ENCODE measurements at regions not wholly inside any gene's neighbourhood (a gene's known extent, or its start where the extent isn't known, plus 50 kb on each side); places are given as distances from the start of the nearest gene placed in this dataset.

- Histone ChIP-seq H2AFZ (ENCODE audit: low read depth, low read length) (no peak overlapping the region), H3K79me2 (ENCODE audit: control insufficient read depth, insufficient read depth, low read length) (no peaks in the 10 kb centered on the region), H3K9me1 (replicated peaks; ENCODE audit: control insufficient read depth, extremely low read depth, insufficient read depth, low read length) (no peaks in the 10 kb centered on the region), H3K9me3 (replicated peaks; ENCODE audit: control insufficient read depth, insufficient read depth, low read length) (no peaks in the 10 kb centered on the region), H3K4me2 (ENCODE audit: insufficient read depth, low read length) (no peak overlapping the region), H4K20me1 (replicated peaks; ENCODE audit: control insufficient read depth, extremely low read depth, insufficient read depth, low read length) (no peaks in the 10 kb centered on the region), H3K27ac (ENCODE audit: insufficient read depth, low read depth, low read length) (no peak overlapping the region), H3K4me3 (replicated peaks in 1 of 3; ENCODE audit: insufficient read depth in 1 of 3, low read depth in 1 of 3, low read length in 3 of 3) (no peak overlapping the region), H3K9ac (replicated peaks; ENCODE audit: extremely low read depth, insufficient read depth, low read length) (no peak overlapping the region), H3K4me1 (ENCODE audit: control insufficient read depth, extremely low read depth, insufficient read depth, low read length) (peaks cover 11% of the 10 kb centered on the region), H3K27me3 (ENCODE audit: control insufficient read depth in 2 of 2, insufficient read depth in 2 of 2, low read length in 2 of 2) (peaks cover 2 to 3% of the 10 kb centered on the region in 2 experiments), H3K36me3 (ENCODE audit: control insufficient read depth in 2 of 2, extremely low read depth in 1 of 2, insufficient read depth in 2 of 2, low read length in 2 of 2) (no peaks in the 10 kb centered on the region)
- dilution Hi-C loops (cut with MboI; ENCODE audit: extremely low pct_ligation_motif_present, low sequenced_read_pairs), result no loop called here
- TF ChIP-seq POLR2AphosphoS5 (IDR thresholded peaks at IDR 0.05; ENCODE audit: insufficient read depth, low read depth, low read length), result no peak
- no peak for TF ChIP-seq MYC (IDR thresholded peaks at IDR 0.05; ENCODE audit: low read depth, low read length)
- TF ChIP-seq POLR2A (IDR thresholded peaks at IDR 0.05; ENCODE audit: low read depth, low read length), result no peak
- no peak for TF ChIP-seq FOS (IDR thresholded peaks at IDR 0.05; ENCODE audit: borderline replicate concordance, insufficient read depth, low read length)
- no peak for TF ChIP-seq MAX (IDR thresholded peaks at IDR 0.05; ENCODE audit: insufficient read depth, insufficient read length)
- TF ChIP-seq JUN (IDR thresholded peaks at IDR 0.05; ENCODE audit: borderline replicate concordance, insufficient read depth, insufficient read length, low read depth), result no peak
- TF ChIP-seq CTCF (IDR thresholded peaks at IDR 0.05; ENCODE audit: extremely low read depth in 1 of 2, insufficient read depth in 1 of 2, low read depth in 1 of 2, low read length in 2 of 2), result no peak
- no peak for TF ChIP-seq GATA2 (IDR thresholded peaks at IDR 0.05; ENCODE audit: insufficient read depth, insufficient read length, low read depth, low read length)
- no peak for TF ChIP-seq EZH2 (IDR thresholded peaks at IDR 0.05; ENCODE audit: borderline replicate concordance, low read depth, low read length, severe bottlenecking)
- ChIA-PET POLR2A (no interaction called here), CTCF (interaction anchor here (3.6 kb wide), 1 partner anchor 163 kb away, joined by 14 read pairs; no protein-coding TSS in a partner anchor)
- intact Hi-C loops (cut with micrococcal nuclease), result no loop called here
- BruUV-seq (replicated peaks), result no TSS peak
- DNase-seq (ENCODE audit: low read depth, low spot score) (no peak), FAIRE-seq (no peak)
These were observed 51.9 kb upstream of the PPP2R5A start for GRCh38 chr1:212233321-212233720.
